ENCODE measurements at regions not wholly inside any gene's neighbourhood (a gene's known extent, or its start where the extent isn't known, plus 50 kb on each side); places are given as distances from the start of the nearest gene placed in this dataset.

- no peak for DNase-seq (ENCODE audit: low spot score)
Measured at GRCh38 chr6:100134703-100135102, 140.7 kb upstream of the MCHR2 start.

DNA sequence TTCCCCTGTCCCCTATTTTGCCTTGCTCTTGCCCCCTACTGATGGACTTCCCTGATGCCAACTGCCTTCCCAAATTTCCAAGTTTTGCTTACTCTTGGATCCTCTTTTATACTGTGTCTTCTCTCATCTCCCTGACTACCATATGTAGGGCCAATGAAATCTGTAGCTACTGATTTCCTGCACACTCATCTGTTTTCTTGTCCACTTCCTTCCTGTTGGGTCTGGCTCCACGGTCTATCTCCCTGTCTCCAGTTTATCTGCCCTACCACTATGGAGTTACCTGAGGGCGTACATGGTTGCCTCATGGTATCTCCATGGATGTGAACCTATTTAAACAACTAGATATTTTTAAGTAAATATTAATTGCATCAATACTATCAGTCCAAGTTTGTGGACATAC lies 140.3 kb upstream of the MCHR2 start:
- no peak for DNase-seq (ENCODE audit: low spot score)

DNA sequence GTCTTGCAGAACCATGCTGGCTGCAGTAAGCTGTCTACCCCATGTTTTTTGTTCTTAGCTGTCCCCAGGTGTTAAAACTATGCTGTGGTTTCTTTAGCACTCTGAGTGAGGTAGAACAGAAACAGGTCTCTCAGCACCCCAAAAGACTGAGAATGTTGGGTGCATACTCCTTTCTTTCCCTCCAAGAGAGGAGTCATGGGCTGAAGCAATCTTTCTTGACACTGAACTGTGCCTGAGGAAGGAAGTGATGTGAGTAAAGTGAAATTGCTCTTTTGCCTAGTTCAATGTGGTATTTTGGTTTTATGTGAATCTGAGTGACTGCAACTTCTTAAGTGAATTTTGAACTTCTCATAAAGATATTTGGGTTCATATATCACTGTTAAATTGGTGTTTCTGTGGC lies 138.0 kb upstream of the MCHR2 start:
- no peak for DNase-seq (ENCODE audit: low spot score)

DNA sequence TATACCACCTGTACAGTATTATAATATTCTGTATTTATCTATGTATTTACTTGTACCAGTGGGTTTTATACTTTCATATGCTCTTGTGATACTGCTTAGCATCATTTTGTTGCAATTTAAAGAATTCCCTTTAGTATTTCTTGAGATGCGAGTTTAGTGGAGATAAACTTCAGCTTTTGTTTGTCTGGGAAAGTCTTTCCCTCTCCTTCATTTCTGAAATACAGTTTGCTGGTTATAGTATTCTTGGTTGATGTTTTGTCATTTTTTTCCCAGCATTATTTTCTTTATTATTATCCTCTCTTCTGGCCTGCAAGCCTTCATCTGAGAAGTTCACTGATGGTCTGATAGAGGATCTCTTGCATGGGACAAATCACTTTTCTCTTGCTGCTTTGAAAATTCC lies 136.6 kb upstream of the MCHR2 start:
- no peak for DNase-seq (ENCODE audit: low spot score)

GRCh38 chr6:100126790-100127484 lies 132.9 kb upstream of the MCHR2 start:
- no peak for DNase-seq (ENCODE audit: low spot score)

- DNase-seq (ENCODE audit: low spot score), result no peak
Measured at GRCh38 chr6:100121854-100122609, 128.0 kb upstream of the MCHR2 start.

GRCh38 chr6:100119261-100119660 lies 125.2 kb upstream of the MCHR2 start:
- DNase-seq (ENCODE audit: low spot score), result no peak

DNA sequence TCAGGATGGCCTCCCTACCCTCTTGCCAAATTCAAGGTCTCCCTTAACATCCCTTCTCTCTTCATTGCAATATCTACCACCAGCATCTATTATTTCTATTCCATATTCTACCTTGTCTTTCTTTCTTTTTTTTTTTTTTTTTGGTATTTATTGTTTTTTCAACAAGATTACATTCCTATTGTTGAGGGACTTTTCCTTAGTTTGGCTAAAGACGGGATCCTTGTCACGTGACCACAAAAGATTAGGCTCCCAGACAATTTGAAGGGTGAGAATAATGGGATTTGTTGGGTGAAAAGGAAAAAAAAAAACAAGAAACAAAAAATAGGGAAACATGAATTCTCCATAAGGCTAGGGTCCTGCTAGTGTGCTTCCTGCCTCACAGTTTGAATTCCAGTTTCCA lies 124.3 kb upstream of the MCHR2 start:
- no peak for DNase-seq (ENCODE audit: low spot score)

DNA sequence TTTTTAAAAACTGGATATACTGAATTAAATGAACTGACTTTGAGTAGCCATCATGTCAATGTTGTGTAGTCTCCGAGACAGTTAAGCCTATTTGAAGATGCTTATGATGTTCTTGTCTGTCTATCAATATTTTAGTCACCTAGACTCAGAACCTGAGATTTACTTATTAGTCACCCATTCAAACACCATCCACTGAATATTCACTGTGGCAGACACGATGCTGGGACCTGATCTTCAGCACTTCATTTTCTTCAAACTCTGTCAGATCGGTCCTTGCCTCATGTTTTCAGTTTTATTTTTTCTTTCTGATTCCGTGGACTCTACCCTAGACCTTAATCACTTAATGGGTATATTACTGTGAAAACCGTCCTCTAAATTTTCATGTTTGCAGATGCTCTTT lies 123.7 kb upstream of the MCHR2 start:
- DNase-seq (ENCODE audit: low spot score), result no peak

DNA sequence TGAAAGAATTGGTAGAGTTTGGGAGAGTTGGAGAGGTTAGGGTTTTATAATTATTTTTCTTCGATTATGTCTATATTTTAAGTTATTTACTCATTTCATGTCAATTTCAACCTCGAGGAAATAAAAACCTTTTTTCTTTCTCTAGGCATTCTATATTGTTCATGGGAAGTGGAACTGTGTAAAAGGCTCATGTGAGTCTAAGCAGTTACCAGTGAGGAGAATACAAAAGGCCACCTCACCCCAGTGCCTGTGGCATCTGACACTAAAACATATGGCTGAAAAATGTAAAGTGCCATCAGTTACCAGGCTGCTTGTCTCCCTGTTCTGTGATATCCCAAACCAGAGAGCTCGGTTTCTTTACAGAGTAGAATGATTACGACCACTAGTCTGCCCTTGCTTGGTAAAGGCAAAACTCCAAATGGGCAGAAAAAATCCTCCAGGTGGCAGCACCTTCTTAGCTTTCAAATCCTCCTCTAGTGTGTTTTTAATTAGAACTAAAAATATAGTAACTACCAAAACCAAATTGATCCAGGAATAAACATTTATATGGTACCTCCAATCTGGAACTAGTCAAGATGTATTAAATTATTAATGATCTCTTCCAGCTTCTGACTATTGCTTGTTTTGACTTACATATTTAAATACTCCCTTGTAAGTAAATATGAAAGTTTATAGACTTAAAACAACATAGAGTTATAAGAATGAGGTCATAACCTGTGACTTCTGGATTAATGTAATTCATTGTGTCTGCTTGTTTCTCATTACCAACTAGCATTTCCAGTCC lies 122.6 kb upstream of the MCHR2 start:
- DNase-seq (ENCODE audit: low spot score), result peak; percentile 65

DNA sequence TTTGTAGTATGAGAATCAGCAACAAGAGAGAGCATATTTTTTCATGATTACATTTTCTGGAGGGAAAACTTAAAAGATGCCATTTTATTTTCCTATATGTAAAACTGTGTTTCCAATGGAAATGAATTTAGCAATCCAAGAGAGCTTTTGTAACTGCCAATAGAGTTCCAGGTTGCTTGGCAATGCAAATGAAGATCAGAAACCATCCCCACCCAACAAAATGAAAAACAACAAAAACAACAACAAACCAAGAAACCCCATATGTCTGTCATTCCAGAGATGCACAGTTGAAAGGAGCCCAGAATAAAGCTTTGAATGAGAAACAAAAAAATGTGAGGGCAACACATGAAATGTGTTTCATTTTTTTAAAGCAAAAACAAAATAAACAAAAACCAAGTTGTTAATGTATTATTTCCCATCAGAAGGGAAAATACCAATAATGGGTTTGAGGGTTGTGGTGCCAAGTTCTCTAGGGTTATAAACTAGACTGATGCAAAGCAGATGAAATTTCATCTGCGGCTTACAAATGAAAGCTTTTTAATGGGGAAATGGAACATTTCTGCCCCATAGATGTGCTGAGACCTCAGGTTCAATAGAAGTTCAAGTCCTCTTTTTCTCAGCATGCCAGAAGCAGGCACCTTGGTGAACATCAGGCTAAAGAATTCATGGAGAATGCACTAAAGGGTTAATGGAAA lies 121.5 kb upstream of the MCHR2 start:
- no peak for DNase-seq (ENCODE audit: low spot score)

- DNase-seq (ENCODE audit: low spot score), result no peak
Measured at GRCh38 chr6:100112855-100113508, 119.0 kb upstream of the MCHR2 start.

GRCh38 chr6:100105919-100106529 lies 112.0 kb upstream of the MCHR2 start:
- DNase-seq (ENCODE audit: low spot score), result no peak

DNA sequence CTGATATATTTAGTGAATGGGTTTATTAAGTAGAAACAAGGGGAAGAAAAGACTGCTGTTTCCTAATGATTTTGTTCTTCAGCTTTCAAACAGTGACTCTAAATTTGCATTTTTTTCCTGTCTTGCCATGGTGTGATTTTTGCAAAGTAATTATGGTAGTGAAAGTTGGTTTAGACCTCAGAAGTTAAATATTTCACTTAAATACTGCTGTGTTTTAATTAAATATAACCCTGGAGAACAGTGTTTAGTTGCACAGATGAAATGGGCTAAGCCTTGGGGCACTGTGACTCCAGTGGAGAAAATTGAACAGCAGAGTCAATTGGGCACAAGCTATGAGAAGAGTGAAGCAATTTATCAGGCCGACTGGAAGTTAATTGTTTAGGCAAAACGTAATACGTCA lies 111.1 kb upstream of the MCHR2 start:
- no peak for DNase-seq (ENCODE audit: low spot score)

- no peak for DNase-seq (ENCODE audit: low spot score)
Measured at GRCh38 chr6:100103931-100104330, 109.9 kb upstream of the MCHR2 start.

- no peak for DNase-seq (ENCODE audit: low spot score)
Measured at GRCh38 chr6:100103194-100103593, 109.2 kb upstream of the MCHR2 start.

DNA sequence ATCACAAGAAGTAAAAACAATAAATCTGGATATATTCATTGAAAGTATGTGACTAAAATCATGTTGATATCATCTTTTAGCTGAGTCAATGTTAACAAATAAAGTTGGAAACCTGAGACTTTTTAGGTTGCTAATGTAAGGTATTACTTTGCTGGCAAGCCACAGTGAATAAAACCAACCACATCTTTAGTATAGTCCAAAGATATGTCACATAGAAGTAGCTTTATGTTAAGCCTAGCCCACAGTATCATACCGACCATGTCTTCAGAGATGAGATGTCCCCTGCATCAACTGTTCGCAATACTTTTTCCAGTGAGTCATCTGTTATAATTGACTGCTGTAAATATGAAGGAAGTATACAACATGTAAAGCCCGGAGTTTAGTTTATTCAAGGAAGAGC lies 107.6 kb upstream of the MCHR2 start:
- no peak for DNase-seq (ENCODE audit: low spot score)

DNA sequence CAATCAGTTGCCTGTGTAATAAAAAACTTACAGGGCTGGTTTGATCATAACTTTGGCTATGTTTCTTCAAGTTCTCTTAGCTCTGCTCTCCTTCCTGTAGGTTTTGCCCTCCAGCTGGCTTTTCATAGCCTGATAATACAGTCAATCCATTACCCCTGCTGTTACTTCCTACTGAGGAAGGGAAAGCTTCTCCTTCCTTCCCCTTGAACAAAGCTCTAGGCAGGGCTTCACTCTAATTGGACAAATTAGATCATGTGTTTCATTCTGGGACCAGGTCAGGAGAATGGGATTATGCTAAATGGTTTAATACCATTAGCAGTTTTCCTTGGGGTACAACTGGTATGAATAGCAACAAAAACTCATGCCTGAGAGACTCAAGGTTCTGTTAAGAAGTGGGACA lies 106.8 kb upstream of the MCHR2 start:
- no peak for DNase-seq (ENCODE audit: low spot score)

DNA sequence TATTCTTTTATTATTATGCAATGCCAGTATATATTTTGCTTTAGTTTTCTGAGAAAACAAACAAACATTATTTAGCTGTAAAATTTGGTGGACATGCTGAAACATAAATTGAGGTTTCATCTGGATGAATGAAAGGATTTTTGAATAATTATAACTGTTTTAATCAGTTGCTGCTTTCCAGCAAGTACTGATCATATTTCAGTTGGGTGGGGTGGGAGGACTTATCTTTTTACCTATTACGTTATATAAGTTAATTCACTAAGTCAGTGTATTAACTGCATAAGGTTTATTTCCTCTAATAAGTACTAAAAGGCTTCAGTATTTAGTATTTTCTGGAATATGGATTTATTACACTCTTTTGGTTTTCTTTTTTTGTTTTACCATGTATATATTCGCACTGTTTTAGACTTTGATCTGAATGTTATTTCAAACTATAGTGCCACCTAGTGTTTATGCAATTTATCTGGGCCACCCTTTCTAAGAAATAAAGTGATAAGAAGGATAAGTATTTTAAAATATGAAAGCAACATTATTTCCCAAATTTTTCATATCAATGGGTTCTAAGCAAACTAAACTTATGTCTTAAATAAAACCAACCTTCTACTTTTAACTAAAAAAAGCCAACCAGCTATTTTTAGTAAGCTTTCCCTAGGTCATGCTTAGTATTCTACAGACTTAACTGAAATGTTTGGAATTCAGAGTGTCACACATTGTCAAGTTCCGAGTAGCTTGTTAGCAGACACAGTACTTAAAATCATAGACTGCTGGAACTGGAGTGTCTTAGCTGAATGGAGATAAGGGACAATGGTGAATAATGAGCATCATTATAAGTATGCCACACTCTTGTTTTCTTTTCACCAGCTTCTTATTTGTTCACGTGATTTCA lies 105.4 kb upstream of the MCHR2 start:
- DNase-seq (ENCODE audit: low spot score), result peak; percentile 69

DNA sequence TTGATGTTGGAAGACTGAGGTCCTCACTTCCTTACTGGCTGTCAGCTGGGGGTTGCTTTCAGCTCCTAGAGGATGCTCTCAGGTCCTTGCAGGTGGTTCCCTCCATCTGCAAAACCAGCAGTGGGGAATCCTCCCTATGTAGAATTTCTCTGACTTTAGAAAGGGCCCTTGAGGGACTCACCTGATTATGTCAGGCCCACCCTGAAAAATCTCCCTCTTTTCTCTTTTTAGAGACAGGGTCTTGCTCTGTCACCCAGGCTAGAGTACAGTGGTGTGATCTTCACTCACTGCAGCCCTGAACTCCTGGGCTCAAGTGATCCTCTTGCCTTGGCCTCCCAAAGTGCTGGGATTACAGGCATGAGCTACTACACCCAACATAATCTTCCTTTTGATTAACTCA lies 102.9 kb upstream of the MCHR2 start:
- no peak for DNase-seq (ENCODE audit: low spot score)
